Non-pigmented ciliary epithelial cell (primary cell): ENCODE measurements at regions not wholly inside any gene's neighbourhood (a gene's known extent, or its start where the extent isn't known, plus 50 kb on each side); places are given as distances from the start of the nearest gene placed in this dataset.
"Not testable (repeated sequence)": the region's sequence is repeated elsewhere in the genome, so short reads cannot be mapped to it uniquely, and the experiment has no call there.

Experiments
- DNase-seq: peaks from one replicate; pipeline ENCODE4 v3.0.0-alpha.2; 2010; ENCODE audit warnings: low read depth

GRCh38 chr10:2246747-2247146 is 509.4 kb upstream of the ADARB2 start:
- DNase-seq = no peak

- no peak for DNase-seq
Observed at GRCh38 chr10:2245580-2245979, 508.3 kb upstream of the ADARB2 start.

- no peak for DNase-seq
Observed at GRCh38 chr10:2244471-2244870, 507.1 kb upstream of the ADARB2 start.

GRCh38 chr10:2236876-2237275 is 499.6 kb upstream of the ADARB2 start:
- no peak for DNase-seq

- DNase-seq = no peak
Observed at GRCh38 chr10:2232479-2232878, 495.2 kb upstream of the ADARB2 start.

GRCh38 chr10:2230478-2230877 is 493.2 kb upstream of the ADARB2 start:
- no peak for DNase-seq

GRCh38 chr10:2228320-2228901 is 491.1 kb upstream of the ADARB2 start:
- no peak for DNase-seq

- DNase-seq = no peak
Observed at GRCh38 chr10:2225609-2226008, 488.3 kb upstream of the ADARB2 start.

- no peak for DNase-seq
Observed at GRCh38 chr10:2223548-2224320, 486.4 kb upstream of the ADARB2 start.

- DNase-seq = no peak
Observed at GRCh38 chr10:2222631-2223030, 485.3 kb upstream of the ADARB2 start.

GRCh38 chr10:2214805-2215204 is 477.5 kb upstream of the ADARB2 start:
- DNase-seq = no peak

GRCh38 chr10:2214092-2214491 is 476.8 kb upstream of the ADARB2 start:
- peak; percentile 62 for DNase-seq

- DNase-seq = no peak
Observed at GRCh38 chr10:2212244-2212834, 475.0 kb upstream of the ADARB2 start.

GRCh38 chr10:2210088-2210487 is 472.8 kb upstream of the ADARB2 start:
- DNase-seq = no peak

- DNase-seq = no peak
Observed at GRCh38 chr10:2208106-2208505, 470.8 kb upstream of the ADARB2 start.

- DNase-seq = no peak
Observed at GRCh38 chr10:2207246-2207922, 470.1 kb upstream of the ADARB2 start.

GRCh38 chr10:2205406-2205805 is 468.1 kb upstream of the ADARB2 start:
- no peak for DNase-seq

- no peak for DNase-seq
Observed at GRCh38 chr10:2202401-2202800, 465.1 kb upstream of the ADARB2 start.

- no peak for DNase-seq
Observed at GRCh38 chr10:2201534-2202099, 464.3 kb upstream of the ADARB2 start.

GRCh38 chr10:2197663-2198062 is 460.3 kb upstream of the ADARB2 start:
- DNase-seq = no peak

GRCh38 chr10:2196272-2196671 is 458.9 kb upstream of the ADARB2 start:
- no peak for DNase-seq

- DNase-seq = not testable (repeated sequence)
Observed at GRCh38 chr10:2189356-2189755, 452.0 kb upstream of the ADARB2 start.

- DNase-seq = no peak
Observed at GRCh38 chr10:2188371-2188770, 451.0 kb upstream of the ADARB2 start.
